Stimulated activated CD4-positive, alpha-beta T cell treated with anti-CD3 and anti-CD28 coated beads, Interleukin-2, amount 100 ng/mL, for 48 hours (primary cell): ENCODE measurements at regions not wholly inside any gene's neighbourhood (a gene's known extent, or its start where the extent isn't known, plus 50 kb on each side); places are given as distances from the start of the nearest gene placed in this dataset.

ENCODE experiments used
- DNase-seq, 2 donors: peaks; one replicate each; pipeline ENCODE4 v3.0.0-alpha.2; 2020

DNA sequence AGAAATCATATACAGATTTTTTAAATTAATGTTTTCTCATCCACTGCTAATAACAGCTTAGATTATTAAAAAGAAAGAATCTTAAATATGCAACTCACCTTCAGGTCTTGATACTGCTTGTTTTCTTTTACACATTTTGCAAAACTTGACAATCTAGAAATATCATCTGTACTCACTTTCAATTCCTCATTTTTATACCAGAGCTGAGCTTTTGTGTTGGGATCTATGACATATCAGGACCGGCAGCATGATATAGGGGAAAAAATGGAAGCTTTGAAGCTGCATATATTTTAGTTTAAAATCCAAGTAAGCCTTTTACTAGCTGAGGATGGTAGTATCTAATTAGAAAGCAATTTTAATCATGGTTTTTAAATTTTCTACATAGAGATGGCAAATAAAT, 75.7 kb upstream of the SMARCA2 start:
- DNase-seq, result no peak

DNA sequence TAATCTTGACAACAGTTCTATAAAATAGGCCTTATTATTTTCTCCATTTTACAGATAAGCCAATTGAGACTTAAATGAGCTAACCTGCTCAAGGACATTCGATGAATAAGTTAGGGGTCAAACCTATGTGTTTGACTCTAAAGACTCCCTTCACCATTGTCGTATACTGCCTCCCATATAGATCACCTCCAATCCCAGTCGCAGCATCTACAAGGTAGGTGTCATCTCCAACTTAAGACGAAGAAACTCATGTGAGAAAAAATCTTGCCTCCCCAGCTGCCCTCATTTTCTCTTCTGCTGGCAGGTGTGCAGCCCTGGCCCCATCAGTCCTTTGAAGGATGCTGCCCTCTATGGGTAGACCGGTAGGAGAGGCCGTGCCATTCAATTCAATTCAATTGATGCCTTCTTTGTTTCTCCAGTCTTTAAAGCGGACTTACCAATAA, 75.2 kb upstream of the SMARCA2 start:
- DNase-seq, result peak; percentile 16 to 26

DNA sequence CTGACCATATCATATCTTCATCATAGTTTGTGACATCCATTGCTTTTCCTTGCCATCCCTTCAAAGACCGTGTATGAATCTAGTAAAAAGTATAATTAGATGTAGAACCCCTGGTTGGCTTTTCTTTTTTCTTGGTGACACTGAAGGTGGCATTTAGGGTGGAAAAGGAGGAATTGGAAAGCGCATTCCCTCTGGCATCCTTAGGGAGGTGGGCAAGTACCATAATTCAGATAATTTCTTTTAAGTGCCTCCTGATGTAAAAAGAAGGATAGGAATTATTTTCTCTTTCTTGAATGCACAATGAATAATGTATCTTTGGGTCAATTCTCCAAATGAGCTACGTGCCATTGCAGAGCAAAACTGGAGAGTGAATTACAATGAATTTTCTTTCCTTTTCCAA, 73.2 kb upstream of the SMARCA2 start:
- DNase-seq, result no peak

DNA sequence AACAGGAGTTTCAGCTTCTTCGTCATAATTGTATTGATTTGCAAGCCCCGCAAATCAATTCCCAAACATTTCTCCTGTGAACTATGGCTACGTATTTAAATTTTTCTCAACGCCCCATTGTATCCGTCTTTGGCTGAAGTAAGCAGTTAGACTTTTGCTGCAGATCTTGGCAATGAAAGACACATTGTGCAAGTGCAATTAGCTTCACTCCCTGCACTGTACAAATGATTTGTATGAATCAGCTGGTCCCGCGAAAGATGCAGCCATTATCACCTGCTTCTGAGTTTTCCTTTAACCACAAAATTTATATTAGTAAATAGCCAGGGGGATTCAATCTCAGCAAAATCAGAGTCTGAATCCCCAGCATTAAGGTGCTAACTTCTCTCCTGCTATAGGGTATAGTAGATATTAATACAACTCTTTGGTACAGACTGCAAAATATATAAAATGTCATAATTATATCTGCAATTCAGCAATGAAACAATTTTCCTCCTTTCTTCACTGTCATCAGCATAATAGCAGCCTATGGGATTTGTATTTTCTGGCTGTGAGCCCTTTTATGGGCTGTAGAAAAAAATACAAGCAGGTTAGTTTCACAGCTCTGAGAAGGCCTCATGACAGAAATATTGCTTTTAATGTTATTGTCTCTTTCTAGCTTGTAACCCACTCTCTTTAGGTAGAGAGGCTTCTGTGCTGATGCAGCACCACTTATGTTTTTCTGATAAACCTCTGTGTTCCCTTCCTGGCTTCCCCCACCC, 68.4 kb upstream of the SMARCA2 start:
- no peak for DNase-seq

DNA sequence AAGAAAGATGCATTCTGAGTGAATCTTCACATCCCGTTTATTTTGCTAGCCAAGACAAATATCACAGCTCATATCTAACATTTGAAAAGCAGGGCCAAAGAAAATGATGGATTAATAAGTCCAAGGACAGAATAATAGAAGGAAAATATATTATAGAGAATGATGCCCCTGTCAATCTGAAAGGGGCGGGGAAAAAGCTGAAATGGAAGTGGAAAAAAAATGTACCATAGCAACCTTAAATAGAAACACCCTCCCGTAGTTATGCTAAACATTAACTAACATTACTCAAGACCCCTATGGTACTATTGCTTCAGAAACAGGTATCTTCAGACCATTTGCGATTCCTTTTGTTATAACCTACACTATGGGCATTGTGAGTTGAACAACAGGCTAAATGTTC, 67.7 kb upstream of the SMARCA2 start:
- DNase-seq, result no peak

DNA sequence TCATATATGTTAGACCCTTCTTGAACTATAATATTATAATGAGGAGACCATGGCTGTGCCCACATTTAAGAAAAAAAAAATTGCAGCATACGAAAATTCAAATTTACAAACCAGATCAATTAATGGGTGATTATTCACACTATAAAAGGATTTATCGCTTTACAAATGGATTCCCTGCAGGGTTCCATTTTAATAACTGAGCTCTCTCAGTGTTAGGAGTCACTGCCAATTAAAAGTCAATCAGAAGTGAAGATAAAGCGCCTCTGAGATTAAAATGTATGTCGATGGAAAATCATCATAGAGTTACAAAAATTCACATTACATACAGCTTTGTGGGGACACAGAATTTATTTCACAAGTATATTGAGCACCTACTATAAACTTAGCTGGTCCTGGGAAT, 66.6 kb upstream of the SMARCA2 start:
- no peak for DNase-seq

DNA sequence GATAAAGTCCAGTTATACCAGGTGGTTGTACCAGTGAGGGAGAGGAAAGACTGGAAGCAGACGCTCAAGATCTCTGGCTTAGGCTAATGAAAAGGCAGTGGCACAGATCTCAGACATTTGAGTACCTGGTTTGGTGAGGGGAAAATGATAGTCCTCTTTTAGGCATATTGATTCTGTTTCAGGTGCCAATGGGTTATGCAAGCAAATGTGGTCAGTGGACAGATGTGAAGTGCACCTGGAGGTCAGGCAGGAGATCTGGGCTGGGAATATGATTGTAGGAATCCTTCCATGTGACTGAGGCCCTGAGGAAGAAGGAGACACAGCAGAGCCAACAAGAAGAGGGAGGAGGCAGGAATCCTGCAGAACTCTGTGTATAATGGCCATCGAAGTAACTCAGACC, 63.7 kb upstream of the SMARCA2 start:
- DNase-seq, result no peak

DNA sequence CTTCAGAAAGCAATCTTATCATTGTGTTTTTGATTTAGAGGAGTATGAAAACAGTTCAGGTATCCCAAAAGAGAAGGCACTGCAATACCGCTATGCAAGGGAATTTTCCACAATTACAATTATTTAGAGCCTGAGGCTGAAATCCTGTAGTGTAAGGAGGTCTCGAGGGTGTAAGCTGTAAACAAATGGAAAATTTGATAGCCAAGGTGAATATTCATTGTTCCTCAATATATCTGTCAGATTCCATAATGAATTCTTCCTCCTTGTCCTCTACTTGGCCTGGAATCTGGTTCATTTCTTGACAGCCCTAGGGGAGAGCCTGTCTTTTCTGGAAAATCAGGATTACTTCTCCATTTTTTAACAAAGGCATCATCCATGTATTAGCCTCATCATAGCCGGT, 63.1 kb upstream of the SMARCA2 start:
- no peak for DNase-seq

DNA sequence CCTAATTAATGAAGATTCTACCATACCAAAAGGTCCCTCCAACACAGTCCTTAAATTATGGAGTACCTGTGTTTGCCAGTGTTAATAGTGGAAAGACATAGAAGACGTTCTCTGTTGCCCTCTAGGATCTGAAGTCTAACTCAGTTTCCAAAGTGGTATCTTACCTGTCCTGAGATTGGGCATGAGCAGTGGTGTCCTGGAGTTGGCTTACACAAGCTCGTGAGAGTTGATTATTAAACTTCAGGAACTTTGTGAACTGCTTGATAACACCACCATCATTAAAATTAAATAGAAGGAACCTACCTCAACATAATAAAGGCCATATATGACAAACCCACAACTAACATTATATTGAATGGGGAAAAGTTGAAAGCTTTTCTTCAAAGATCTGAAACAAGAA, 60.9 kb upstream of the SMARCA2 start:
- DNase-seq, result no peak

DNA sequence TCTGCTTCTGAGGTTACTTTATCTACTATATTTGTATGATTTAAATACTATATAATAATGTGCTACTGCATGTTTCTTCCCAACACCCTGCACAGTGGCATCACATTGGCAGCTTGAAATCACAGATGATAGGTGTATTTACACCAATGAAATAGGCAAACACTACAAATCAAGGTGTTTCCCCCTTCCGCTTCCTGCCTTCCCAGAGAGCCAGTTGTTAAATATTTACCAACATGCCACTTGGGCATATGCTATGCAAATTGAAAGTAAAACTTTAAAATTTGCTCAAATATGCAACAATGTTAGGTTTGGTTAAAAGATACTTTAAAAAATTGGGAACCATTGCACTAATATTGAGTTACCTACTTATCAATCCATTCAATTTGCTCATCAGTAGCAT, 58.2 kb upstream of the SMARCA2 start:
- no peak for DNase-seq

DNA sequence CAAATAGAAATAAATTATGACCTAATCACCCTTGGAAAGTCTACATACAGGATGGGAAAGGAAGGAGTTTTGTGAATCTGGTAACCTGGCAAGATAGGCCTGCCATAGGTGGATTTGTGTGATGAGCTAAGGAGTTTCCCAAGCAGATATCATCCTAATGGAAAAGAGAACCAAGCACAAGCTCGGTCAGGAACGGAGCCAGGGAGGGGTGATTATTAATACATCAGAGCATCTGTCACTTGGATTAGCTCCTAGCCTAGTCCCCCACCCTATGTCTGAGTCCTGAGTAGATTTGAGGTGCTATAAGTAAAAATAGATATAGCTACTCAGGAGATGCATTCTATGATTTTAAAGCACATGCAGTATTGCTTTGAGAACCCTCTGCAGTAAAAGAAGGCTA, 57.3 kb upstream of the SMARCA2 start:
- no peak for DNase-seq

DNA sequence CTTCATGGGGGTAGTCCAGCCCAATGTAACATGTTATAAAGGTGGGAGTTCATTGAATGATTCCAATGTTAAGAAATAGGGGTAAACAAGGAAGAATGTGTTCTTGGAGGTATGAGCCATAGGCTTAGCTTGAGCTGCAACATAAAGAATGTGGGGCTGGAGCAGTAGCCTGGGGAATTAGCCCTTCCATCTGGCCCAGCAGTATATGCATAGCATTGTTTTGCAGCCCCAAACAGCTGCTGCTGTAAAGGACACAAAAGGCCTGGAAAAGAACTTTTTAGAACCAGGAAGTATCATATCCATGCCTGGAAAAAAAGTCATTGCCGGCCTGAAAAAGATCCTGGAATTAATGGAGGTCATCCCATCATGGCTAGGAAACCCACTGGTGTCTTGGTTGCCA, 55.8 kb upstream of the SMARCA2 start:
- DNase-seq, result no peak

DNA sequence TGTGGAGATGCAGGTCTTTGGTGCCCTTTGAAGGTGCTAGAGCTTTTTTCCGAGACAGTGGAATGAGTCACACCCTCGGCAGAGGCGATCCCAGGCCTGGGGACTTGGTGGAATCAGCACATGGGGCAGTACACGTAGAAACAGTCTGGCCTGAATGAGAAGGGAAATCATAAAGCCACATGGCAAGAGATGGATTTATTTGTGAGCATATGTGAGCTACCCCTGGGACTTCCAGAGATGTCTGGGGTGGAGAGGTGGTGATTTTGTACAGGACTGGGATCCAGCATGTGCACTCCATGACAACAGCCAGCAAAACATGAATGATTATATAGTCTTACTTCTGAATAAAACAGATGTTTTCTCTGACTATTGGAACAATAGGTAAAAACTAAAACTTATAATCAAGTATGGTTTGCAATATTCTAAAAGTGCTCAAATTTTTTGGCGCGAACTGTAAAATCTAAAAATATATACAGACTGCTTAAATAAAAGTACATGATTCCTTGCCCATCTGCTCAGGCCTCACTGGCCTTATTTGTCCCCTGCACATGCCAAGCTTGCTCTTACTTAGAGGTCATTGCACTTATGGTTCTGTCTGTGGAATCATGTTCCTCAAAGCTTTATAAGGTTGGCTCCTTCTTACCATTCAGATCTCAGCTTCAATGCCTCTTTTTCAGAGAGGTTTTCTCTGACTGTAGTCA, 54.7 kb upstream of the SMARCA2 start:
- no peak for DNase-seq

DNA sequence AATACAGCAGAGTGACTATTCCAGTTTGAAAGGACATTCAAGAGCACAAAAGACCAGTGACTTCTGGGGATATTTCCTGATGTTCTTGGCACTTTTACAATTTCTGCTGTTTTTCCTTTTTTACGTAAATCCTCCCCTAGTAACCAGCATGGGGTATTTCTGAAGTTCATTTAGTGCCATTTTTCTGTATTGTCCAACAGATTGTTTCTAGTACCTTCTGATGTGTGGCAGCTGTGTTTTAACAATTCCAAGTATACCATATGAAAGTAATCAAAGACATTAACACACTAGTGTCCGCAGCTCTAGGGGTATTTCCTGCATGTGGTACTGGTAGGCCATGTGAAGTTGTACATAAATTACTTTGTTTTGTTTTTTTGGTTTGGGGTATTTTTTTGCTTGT, 53.0 kb upstream of the SMARCA2 start:
- no peak for DNase-seq

DNA sequence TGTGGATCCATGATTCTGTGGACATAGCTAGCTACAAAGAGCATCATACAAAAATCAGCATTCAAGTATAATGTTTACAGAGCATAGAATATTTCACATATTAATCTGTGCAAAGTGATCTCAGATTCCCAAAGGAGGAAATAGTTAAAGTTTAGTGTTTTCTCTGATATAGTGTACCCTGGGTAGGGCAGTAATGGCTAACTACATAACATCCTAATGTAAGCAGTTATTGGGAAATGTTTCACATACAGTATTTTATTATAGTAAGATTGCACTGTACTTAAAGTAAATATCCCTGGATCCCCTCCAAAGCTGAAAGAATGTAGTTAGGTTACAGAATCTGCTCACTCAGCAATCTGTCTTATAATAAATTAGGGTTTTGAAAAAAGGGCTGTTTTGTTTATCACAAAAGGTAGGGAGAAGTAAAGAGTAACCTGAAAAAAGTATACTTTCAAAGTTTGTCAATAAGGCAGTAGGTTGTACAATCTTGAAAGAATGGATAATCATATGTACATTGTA, 52.5 kb upstream of the SMARCA2 start:
- DNase-seq, result no peak

DNA sequence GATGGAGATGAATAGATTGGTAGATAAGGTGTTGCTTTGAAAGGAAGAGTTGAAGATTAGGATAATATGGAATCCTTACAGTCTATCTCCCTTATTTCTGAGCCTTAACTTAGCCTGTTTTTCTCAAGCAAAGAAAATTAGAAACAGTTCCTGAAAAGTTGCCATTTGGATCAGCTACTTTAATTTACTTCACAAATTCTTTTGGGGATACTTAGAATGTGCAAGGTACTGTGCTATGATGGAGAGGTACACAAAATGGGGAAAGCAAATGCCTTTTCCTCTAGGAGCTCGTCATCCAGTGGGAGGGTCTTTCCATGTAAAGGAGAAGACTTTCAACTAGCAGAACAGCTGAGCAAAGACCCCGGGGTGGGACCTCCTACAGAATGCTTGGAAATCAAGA, 51.1 kb upstream of the SMARCA2 start:
- DNase-seq, result no peak
